Common myeloid progenitor, CD34-positive (primary cell): ENCODE measurements at regions not wholly inside any gene's neighbourhood (a gene's known extent, or its start where the extent isn't known, plus 50 kb on each side); places are given as distances from the start of the nearest gene placed in this dataset.

ENCODE experiments used
- CTCF ChIA-PET: fragments of 350-600 bp; sonication (Branson Sonifier 250); formaldehyde crosslinking; loops from one replicate; lab custom pipeline; 2021; ENCODE audit warnings: antibody characterized with exemption; lab: Charles Lee
- POLR2A ChIA-PET: fragments of 350-600 bp; sonication (Branson Sonifier 250); formaldehyde crosslinking; loops from one replicate; lab custom pipeline; 2021; ENCODE audit warnings: antibody characterized with exemption; lab: Charles Lee
- DNase-seq, 3 donors: peaks; one replicate each; pipeline versions ENCODE4 v3.0.0 to v3.0.0-alpha.2; 2013
- H3K27ac ChIP-seq, 2 experiments: 1 replicate in 1 of 2; 2 replicates in 1 of 2; pipeline ENCODE4 v1.7.0; 2013; ENCODE audit warnings: inconsistent platforms in 2 of 2, low read length in 2 of 2, mild to moderate bottlenecking in 2 of 2, low read depth in 1 of 2, moderate library complexity in 1 of 2; ENCODE audit not compliant: severe bottlenecking in 2 of 2, insufficient read depth in 1 of 2, poor library complexity in 1 of 2
- H3K27me3 ChIP-seq, 5 experiments: replicated peaks in 2 of 5; 1 replicate in 3 of 5; 2 replicates in 2 of 5; pipeline versions ENCODE4 v1.6.1 to v1.7.0; 2013; ENCODE audit warnings: low read length in 4 of 5, mild to moderate bottlenecking in 2 of 5, moderate library complexity in 2 of 5, inconsistent platforms in 1 of 5; ENCODE audit not compliant: insufficient read depth in 5 of 5, control insufficient read depth in 4 of 5
- H3K36me3 ChIP-seq, 4 experiments: 1 replicate in 2 of 4; 2 replicates in 2 of 4; pipeline versions ENCODE4 v1.6.1 to v1.7.0; 2013; ENCODE audit warnings: low read length in 3 of 4, control low read depth in 1 of 4, mild to moderate bottlenecking in 1 of 4; ENCODE audit not compliant: control insufficient read depth in 4 of 4, insufficient read depth in 4 of 4
- H3K4me1 ChIP-seq, 4 experiments: 1 replicate in 3 of 4; 2 replicates in 1 of 4; pipeline versions ENCODE4 v1.6.1 to v1.7.1; 2013; ENCODE audit warnings: low read length in 3 of 4, mild to moderate bottlenecking in 3 of 4, control low read depth in 1 of 4, inconsistent platforms in 1 of 4, moderate library complexity in 1 of 4; ENCODE audit not compliant: control insufficient read depth in 4 of 4, insufficient read depth in 4 of 4; ENCODE audit errors: control extremely low read depth in 1 of 4
- H3K4me3 ChIP-seq, 7 experiments: 1 replicate in 4 of 7; 2 replicates in 3 of 7; pipeline versions ENCODE4 v1.5.1 to v1.7.0; 2013; ENCODE audit warnings: mild to moderate bottlenecking in 7 of 7, low read length in 6 of 7, moderate library complexity in 6 of 7, inconsistent platforms in 2 of 7, low read depth in 2 of 7, control low read depth in 1 of 7; ENCODE audit not compliant: insufficient read depth in 4 of 7, control insufficient read depth in 1 of 7; ENCODE audit errors: extremely low read depth in 1 of 7
- H3K9me3 ChIP-seq, 5 experiments: 1 replicate in 4 of 5; 2 replicates in 1 of 5; pipeline versions ENCODE4 v1.6.1 to v1.7.1; 2013; ENCODE audit warnings: low read length in 4 of 5, mild to moderate bottlenecking in 2 of 5, inconsistent platforms in 1 of 5, low read depth in 1 of 5, moderate library complexity in 1 of 5; ENCODE audit not compliant: control insufficient read depth in 4 of 5, insufficient read depth in 2 of 5; ENCODE audit errors: control extremely low read depth in 1 of 5
- WGBS: methylation state at CpG from one replicate; pipeline ENCODE4 v1.1.5; 2013; ENCODE audit not compliant: insufficient coverage; 5-methylcytosine and 5-hydroxymethylcytosine counted together

- no peak overlapping the region for H3K27ac ChIP-seq
- H3K9me3 ChIP-seq = no peaks in the 10 kb centered on the region
- H3K36me3 ChIP-seq = no peaks in the 10 kb centered on the region
- H3K4me3 ChIP-seq = no peak overlapping the region
- DNase-seq = no peak
- no peaks in the 10 kb centered on the region for H3K27me3 ChIP-seq
- 97% methylated on average over 4 of the region's 4 CpGs for WGBS
- POLR2A ChIA-PET = no interaction called here
- CTCF ChIA-PET = no interaction called here
- H3K4me1 ChIP-seq = no peaks in the 10 kb centered on the region
Measured at GRCh38 chr2:122072666-122073065, 317.2 kb downstream of the TSN start.

- H3K27ac ChIP-seq = no peak overlapping the region
- H3K9me3 ChIP-seq = no peaks in the 10 kb centered on the region
- WGBS = 100% methylated on average over 4 of the region's 4 CpGs
- H3K36me3 ChIP-seq = no peaks in the 10 kb centered on the region
- ChIA-PET CTCF (no interaction called here), POLR2A (no interaction called here)
- H3K4me1 ChIP-seq = no peaks in the 10 kb centered on the region
- DNase-seq = no peak
- H3K27me3 ChIP-seq = no peaks in the 10 kb centered on the region
- no peak overlapping the region for H3K4me3 ChIP-seq
Measured at GRCh38 chr2:122074201-122074600, 318.8 kb downstream of the TSN start.

GRCh38 chr2:122075381-122075780, 319.9 kb downstream of the TSN start:
- DNase-seq = no peak
- Histone ChIP-seq H3K36me3 (no peaks in the 10 kb centered on the region), H3K27me3 (no peaks in the 10 kb centered on the region), H3K9me3 (no peaks in the 10 kb centered on the region), H3K27ac (no peak overlapping the region), H3K4me1 (no peaks in the 10 kb centered on the region), H3K4me3 (no peak overlapping the region)
- POLR2A ChIA-PET = no interaction called here
- 100% methylated on average over 2 of the region's 4 CpGs for WGBS
- CTCF ChIA-PET = no interaction called here

GRCh38 chr2:122077114-122077513, 321.7 kb downstream of the TSN start:
- H3K9me3 ChIP-seq = no peaks in the 10 kb centered on the region
- no peaks in the 10 kb centered on the region for H3K36me3 ChIP-seq
- POLR2A ChIA-PET = no interaction called here
- no peak for DNase-seq
- no peak overlapping the region for H3K27ac ChIP-seq
- no peaks in the 10 kb centered on the region for H3K27me3 ChIP-seq
- peaks cover 0 to 4% (median 0%) of the 10 kb centered on the region in 4 experiments for H3K4me1 ChIP-seq
- H3K4me3 ChIP-seq = no peak overlapping the region
- WGBS = 94% methylated on average over 3 of the region's 3 CpGs
- CTCF ChIA-PET = no interaction called here

- ChIA-PET POLR2A (no interaction called here), CTCF (interaction anchor here (0.6 kb wide), 1 partner anchor 12 kb away, joined by 4 read pairs; no protein-coding TSS in a partner anchor)
- DNase-seq = no peak
- Histone ChIP-seq H3K4me3 (no peak overlapping the region), H3K27me3 (no peaks in the 10 kb centered on the region), H3K36me3 (no peaks in the 10 kb centered on the region), H3K27ac (no peak overlapping the region), H3K4me1 (peaks cover 0 to 4% (median 0%) of the 10 kb centered on the region in 4 experiments), H3K9me3 (no peaks in the 10 kb centered on the region)
- 100% methylated on average over 4 of the region's 4 CpGs for WGBS
Measured at GRCh38 chr2:122077771-122078170, 322.3 kb downstream of the TSN start.

- WGBS = 88% methylated on average over 1 of the region's 3 CpGs
- Histone ChIP-seq H3K27ac (no peak overlapping the region), H3K4me1 (peaks cover 0 to 4% (median 0%) of the 10 kb centered on the region in 4 experiments), H3K27me3 (no peaks in the 10 kb centered on the region), H3K9me3 (no peaks in the 10 kb centered on the region), H3K36me3 (no peaks in the 10 kb centered on the region), H3K4me3 (no peak overlapping the region)
- POLR2A ChIA-PET = no interaction called here
- CTCF ChIA-PET = interaction anchor here (0.6 kb wide), 1 partner anchor 11 kb away, joined by 4 read pairs; no protein-coding TSS in a partner anchor
- no peak for DNase-seq
Measured at GRCh38 chr2:122078451-122078850, 323.0 kb downstream of the TSN start.

GRCh38 chr2:122079844-122080243, 324.4 kb downstream of the TSN start:
- H3K27ac ChIP-seq = no peak overlapping the region
- H3K27me3 ChIP-seq = no peaks in the 10 kb centered on the region
- peaks cover 0 to 4% (median 0%) of the 10 kb centered on the region in 4 experiments for H3K4me1 ChIP-seq
- DNase-seq = no peak
- no peaks in the 10 kb centered on the region for H3K36me3 ChIP-seq
- H3K9me3 ChIP-seq = no peaks in the 10 kb centered on the region
- CTCF ChIA-PET = no interaction called here
- H3K4me3 ChIP-seq = no peak overlapping the region
- POLR2A ChIA-PET = no interaction called here
- 100% methylated on average over 3 of the region's 3 CpGs for WGBS
